HCT116 (cell line): ENCODE measurements at regions not wholly inside any gene's neighbourhood (a gene's known extent, or its start where the extent isn't known, plus 50 kb on each side); places are given as distances from the start of the nearest gene placed in this dataset.

Experiments used
- ATAC-seq: fragments of 200-7000 bp; cut with Tn5 transposase; 2 replicates; pipeline ENCODE4 v1.9.1; 2020; ENCODE audit warnings: mild to moderate bottlenecking, moderate library complexity
- BruUV-seq: library from RNA; stranded (reverse); fragments of 400-500 nt; replicated peaks from 2 replicates; lab custom pipeline; 2021; lab: Mats Ljungman, UMichigan
- CTCF ChIA-PET: fragments of 300-600 bp; sonication (Branson Sonifier 250); formaldehyde crosslinking; loops from one replicate; lab custom pipeline; 2021; ENCODE audit warnings: antibody characterized with exemption; lab: Charles Lee
- POLR2A ChIA-PET: fragments of 300-600, 350-600 bp; sonication (Branson Sonifier 250); formaldehyde crosslinking; loops from one replicate; lab custom pipeline; 2021; ENCODE audit warnings: antibody characterized with exemption; lab: Charles Lee
- RAD21 ChIA-PET, 2 experiments: fragments of 300-600 bp; sonication (Branson Sonifier 250); formaldehyde crosslinking; loops; one replicate each; lab custom pipeline; 2023; ENCODE audit warnings: low total read pairs in 2 of 2; ENCODE audit not compliant: uncharacterized antibody in 2 of 2, unreplicated experiment in 2 of 2, low non-redundant PET in 1 of 2; lab: Charles Lee
- DNase-seq: peaks from one replicate; pipeline ENCODE4 v3.0.0-alpha.2; 2010; ENCODE audit warnings: low read depth, low spot score
- H2AFZ ChIP-seq: fragments of 200-600 bp; shearing (Covaris generic), sonication (generic); 2 replicates; pipeline ENCODE4 v1.6.1; 2017; ENCODE audit warnings: low read depth, mixed run types, mixed read lengths, antibody characterized with exemption, low read length; ENCODE audit not compliant: poor library complexity, severe bottlenecking
- H3K27ac ChIP-seq: 2 replicates; pipeline ENCODE4 v1.5.1; 2012; ENCODE audit warnings: low read depth, low read length
- H3K27me3 ChIP-seq: fragments of 200-600 bp; sonication (generic); 2 replicates; pipeline ENCODE4 v1.6.1; 2016; ENCODE audit warnings: mixed run types, low read length, mixed read lengths; ENCODE audit not compliant: insufficient read depth
- H3K36me3 ChIP-seq, 2 experiments: fragments of 200-500 bp in 1 of 2; fragments of 200-600 bp in 1 of 2; sonication (Bioruptor generic) in 1 of 2; sonication (generic) in 1 of 2; 2 replicates each; pipeline versions ENCODE4 v1.5.1 to v1.6.1; 2014 to 2016; ENCODE audit warnings: low read length in 2 of 2, inconsistent platforms in 1 of 2, mixed read lengths in 1 of 2, mixed run types in 1 of 2; ENCODE audit not compliant: insufficient read depth in 2 of 2, control insufficient read depth in 1 of 2
- H3K4me1 ChIP-seq, 2 experiments: fragments of 200-600 bp in 1 of 2; sonication (generic) in 1 of 2; 2 replicates each; pipeline versions ENCODE4 v1.5.1 to v1.6.1; 2012 to 2017; ENCODE audit warnings: low read length in 2 of 2, inconsistent platforms in 1 of 2, mild to moderate bottlenecking in 1 of 2, mixed read lengths in 1 of 2, mixed run types in 1 of 2, moderate library complexity in 1 of 2; ENCODE audit not compliant: insufficient read depth in 2 of 2, control insufficient read depth in 1 of 2
- H3K4me2 ChIP-seq: fragments of 200-600 bp; sonication (generic); 2 replicates; pipeline ENCODE4 v1.6.1; 2017; ENCODE audit warnings: mixed run types, low read length, mixed read lengths
- H3K4me3 ChIP-seq, 2 experiments: fragments of 200-600 bp in 1 of 2; sonication (generic) in 1 of 2; replicated peaks in 1 of 2; 2 replicates each; pipeline ENCODE4 v1.5.1; 2011 to 2016; ENCODE audit warnings: low read length in 2 of 2, control low read depth in 1 of 2, low read depth in 1 of 2, mild to moderate bottlenecking in 1 of 2, mixed read lengths in 1 of 2, mixed run types in 1 of 2
- H3K79me2 ChIP-seq: fragments of 200-600 bp; sonication (generic); 2 replicates; pipeline ENCODE4 v1.6.1; 2017; ENCODE audit warnings: mild to moderate bottlenecking, mixed run types, low read length, moderate library complexity, mixed read lengths; ENCODE audit not compliant: insufficient read depth
- H3K9ac ChIP-seq: fragments of 200-600 bp; sonication (generic); 2 replicates; pipeline ENCODE4 v1.6.1; 2016; ENCODE audit warnings: low read length, mixed read lengths
- H3K9me2 ChIP-seq: fragments of 200-600 bp; sonication (generic), shearing (Covaris generic); 2 replicates; pipeline ENCODE4 v1.6.1; 2017; ENCODE audit warnings: mixed run types, mild to moderate bottlenecking, moderate library complexity; ENCODE audit not compliant: insufficient read depth
- H3K9me3 ChIP-seq, 2 experiments: fragments of 200-500 bp in 1 of 2; fragments of 200-600 bp in 1 of 2; sonication (Bioruptor generic) in 1 of 2; sonication (generic) in 1 of 2; 2 replicates each; pipeline ENCODE4 v1.6.1; 2014 to 2017; ENCODE audit warnings: low read length in 2 of 2, mixed read lengths in 2 of 2, inconsistent platforms in 1 of 2, low read depth in 1 of 2, mild to moderate bottlenecking in 1 of 2, mixed run types in 1 of 2, moderate library complexity in 1 of 2; ENCODE audit not compliant: control insufficient read depth in 1 of 2, insufficient read depth in 1 of 2
- H4K20me1 ChIP-seq: fragments of 200-600 bp; sonication (generic), shearing (Covaris generic); 2 replicates; pipeline ENCODE4 v1.6.1; 2017; ENCODE audit warnings: mixed run types, mild to moderate bottlenecking, moderate library complexity; ENCODE audit not compliant: insufficient read depth
- ATF3 ChIP-seq: IDR thresholded peaks from 2 replicates; pipeline ENCODE4 v1.6.1; 2012
- CBX3 ChIP-seq: IDR thresholded peaks from 2 replicates; pipeline ENCODE4 v1.6.1; 2012; ENCODE audit warnings: low read depth
- EGR1 ChIP-seq: IDR thresholded peaks from 2 replicates; pipeline ENCODE4 v1.6.1; 2012; ENCODE audit warnings: low read depth
- ELF1 ChIP-seq: IDR thresholded peaks from 2 replicates; pipeline ENCODE4 v1.6.1; 2012; ENCODE audit warnings: low read depth, borderline replicate concordance
- EZH2 ChIP-seq: fragments of 200-600 bp; sonication (generic); IDR thresholded peaks from 2 replicates; pipeline ENCODE4 v1.6.1; 2017; ENCODE audit warnings: antibody characterized with exemption, mixed run types
- POLR2A ChIP-seq: IDR thresholded peaks from 2 replicates; pipeline ENCODE4 v1.7.0; 2011; ENCODE audit warnings: borderline replicate concordance; ENCODE audit not compliant: insufficient read depth, insufficient read length; ENCODE audit errors: extremely low read depth
- RAD21 ChIP-seq: IDR thresholded peaks from 2 replicates; pipeline ENCODE4 v1.6.1; 2012; ENCODE audit warnings: low read depth, mild to moderate bottlenecking
- SIN3A ChIP-seq: IDR thresholded peaks from 2 replicates; pipeline ENCODE4 v1.6.1; 2012; ENCODE audit warnings: low read depth
- SP1 ChIP-seq: IDR thresholded peaks from 2 replicates; pipeline ENCODE4 v1.6.1; 2012; ENCODE audit warnings: low read depth
- TCF7L2 ChIP-seq: IDR thresholded peaks from 2 replicates; pipeline ENCODE4 v1.7.0; 2011; ENCODE audit warnings: borderline replicate concordance, inconsistent platforms; ENCODE audit not compliant: insufficient read depth, insufficient read length; ENCODE audit errors: extremely low read depth
- YY1 ChIP-seq: IDR thresholded peaks from 2 replicates; pipeline ENCODE4 v1.6.1; 2011; ENCODE audit warnings: low read length, low read depth, moderate library complexity, mild to moderate bottlenecking; ENCODE audit not compliant: insufficient replicate concordance; ENCODE audit errors: extremely low read depth
- ZBTB33 ChIP-seq: IDR thresholded peaks from 2 replicates; pipeline ENCODE4 v1.6.1; 2011; ENCODE audit warnings: mild to moderate bottlenecking, low read length, moderate library complexity; ENCODE audit not compliant: insufficient replicate concordance; ENCODE audit errors: extremely low read depth
- ZNF274 ChIP-seq: fragments of 200-500 bp; sonication (Bioruptor generic); IDR thresholded peaks from 2 replicates; pipeline ENCODE4 v1.6.1; 2014; ENCODE audit warnings: mild to moderate bottlenecking, low read depth, low read length, inconsistent platforms
- intact Hi-C: fragments of 100-400 bp; cut with micrococcal nuclease; formaldehyde crosslinking; loops from 2 replicates; pipeline ENCODE4 v1.10.0; 2022
- TF ChIP-seq, protein P1 (sequence below): IDR thresholded peaks from 2 replicates; pipeline ENCODE4 v1.6.1; 2012

GRCh38 chr1:229752679-229753078, 126.6 kb downstream of the URB2 start:
- H3K27me3 ChIP-seq = no peaks in the 10 kb centered on the region
- H3K4me3 ChIP-seq = no peak overlapping the region
- intact Hi-C loops = no loop called here
- ChIA-PET CTCF (no interaction called here), RAD21 (no interaction called here), POLR2A (no interaction called here)
- H3K9me2 ChIP-seq = no peaks in the 10 kb centered on the region
- peaks cover 0 to 4% of the 10 kb centered on the region in 2 experiments; a peak in 2 of 4 replicates for H3K4me1 ChIP-seq
- DNase-seq (no peak), ATAC-seq (no peak)
- no peaks in the 10 kb centered on the region for H4K20me1 ChIP-seq
- no peaks in the 10 kb centered on the region for H3K36me3 ChIP-seq
- no peak overlapping the region for H3K27ac ChIP-seq
- no peak overlapping the region for H3K9ac ChIP-seq
- H3K4me2 ChIP-seq = no peak overlapping the region
- no peaks in the 10 kb centered on the region for H3K9me3 ChIP-seq
- TF ChIP-seq RAD21 = no peak
- no peak for TF ChIP-seq EGR1
- TF ChIP-seq ELF1 = no peak
- TF ChIP-seq ATF3 = no peak
- TF ChIP-seq ZBTB33 = no peak
- no peak for TF ChIP-seq POLR2A
- no peak for TF ChIP-seq CBX3
- no peak for TF ChIP-seq YY1
- TF ChIP-seq ZNF274 = no peak
- no peak for TF ChIP-seq SIN3A
- TF ChIP-seq TCF7L2 = no peak
- no peak for TF ChIP-seq EZH2
- TF ChIP-seq SP1 = no peak
- TF ChIP-seq, protein P1, sequence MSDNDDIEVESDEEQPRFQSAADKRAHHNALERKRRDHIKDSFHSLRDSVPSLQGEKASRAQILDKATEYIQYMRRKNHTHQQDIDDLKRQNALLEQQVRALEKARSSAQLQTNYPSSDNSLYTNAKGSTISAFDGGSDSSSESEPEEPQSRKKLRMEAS = no peak
- no peak overlapping the region for H2AFZ ChIP-seq
- no TSS peak for BruUV-seq
- H3K79me2 ChIP-seq = no peaks in the 10 kb centered on the region
